B cell (primary cell): ENCODE measurements at regions not wholly inside any gene's neighbourhood (a gene's known extent, or its start where the extent isn't known, plus 50 kb on each side); places are given as distances from the start of the nearest gene placed in this dataset.

Experiments
- ATAC-seq: fragments of 200-7000 bp; cut with Tn5 transposase; one replicate; pipeline ENCODE4 v1.10.0; 2021; ENCODE audit warnings: low read depth, mild to moderate bottlenecking, moderate number of reproducible peaks, moderate library complexity
- CTCF ChIA-PET: fragments of 350-600 bp; sonication (Branson Sonifier 250); formaldehyde crosslinking; loops from one replicate; lab custom pipeline; 2021; ENCODE audit warnings: antibody characterized with exemption, inconsistent platforms; lab: Charles Lee
- POLR2A ChIA-PET: fragments of 350-600 bp; sonication (Branson Sonifier 250); formaldehyde crosslinking; loops from one replicate; lab custom pipeline; 2021; ENCODE audit warnings: antibody characterized with exemption; lab: Charles Lee
- DNase-seq: peaks from one replicate; pipeline ENCODE4 v3.0.0; 2013
- H2AFZ ChIP-seq: 2 replicates; pipeline ENCODE4 v1.6.1; 2012; ENCODE audit warnings: mild to moderate bottlenecking, low read depth, low read length; ENCODE audit not compliant: insufficient read depth, poor library complexity, severe bottlenecking
- H3K27ac ChIP-seq, 2 donors: 1 replicate in 1 of 2; 2 replicates in 1 of 2; pipeline ENCODE4 v1.5.1; 2012 to 2013; ENCODE audit warnings: low read length in 2 of 2, mild to moderate bottlenecking in 2 of 2, moderate library complexity in 1 of 2
- H3K27me3 ChIP-seq, 4 experiments: fragments of 200-600 bp in 1 of 4; sonication (generic) in 1 of 4; replicated peaks in 1 of 4; 1 replicate in 2 of 4; 2 replicates in 2 of 4; pipeline versions ENCODE4 v1.6.1 to v1.7.0; 2013 to 2016; ENCODE audit warnings: low read length in 3 of 4, mild to moderate bottlenecking in 2 of 4, mixed read lengths in 1 of 4, moderate library complexity in 1 of 4; ENCODE audit not compliant: insufficient read depth in 4 of 4, control insufficient read depth in 3 of 4; ENCODE audit errors: control extremely low read depth in 1 of 4
- H3K36me3 ChIP-seq, 2 experiments: replicated peaks in 1 of 2; 1 replicate in 1 of 2; 2 replicates in 1 of 2; pipeline versions ENCODE4 v1.6.1 to v1.7.1; 2013; ENCODE audit warnings: low read length in 1 of 2; ENCODE audit not compliant: insufficient read depth in 2 of 2, control insufficient read depth in 1 of 2; ENCODE audit errors: control extremely low read depth in 1 of 2, extremely low read depth in 1 of 2
- H3K4me1 ChIP-seq, 2 donors: fragments of 200-600 bp in 1 of 2; sonication (generic) in 1 of 2; 1 replicate in 1 of 2; 2 replicates in 1 of 2; pipeline versions ENCODE4 v1.5.1 to v1.6.1; 2013 to 2017; ENCODE audit warnings: low read length in 2 of 2; ENCODE audit not compliant: control insufficient read depth in 2 of 2, insufficient read depth in 2 of 2
- H3K4me2 ChIP-seq: replicated peaks from 2 replicates; pipeline ENCODE3; 2012; ENCODE audit warnings: mild to moderate bottlenecking, low read depth, low read length; ENCODE audit not compliant: poor library complexity, severe bottlenecking
- H3K4me3 ChIP-seq, 5 experiments: fragments of 200-600 bp in 1 of 5; sonication (generic) in 1 of 5; 1 replicate in 3 of 5; 2 replicates in 2 of 5; pipeline versions ENCODE4 v1.5.1 to v1.7.0; 2011 to 2016; ENCODE audit warnings: low read length in 4 of 5, mild to moderate bottlenecking in 4 of 5, low read depth in 2 of 5, control low read depth in 1 of 5, moderate library complexity in 1 of 5; ENCODE audit not compliant: insufficient read depth in 1 of 5; ENCODE audit errors: control extremely low read depth in 1 of 5, extremely low read depth in 1 of 5
- H3K79me2 ChIP-seq: fragments of 200-600 bp; sonication (generic); one replicate; pipeline ENCODE4 v1.6.0; 2016; ENCODE audit warnings: low read length; ENCODE audit not compliant: control insufficient read depth, insufficient read depth
- H3K9ac ChIP-seq: fragments of 200-600 bp; sonication (generic); 2 replicates; pipeline ENCODE4 v1.6.1; 2017; ENCODE audit warnings: mild to moderate bottlenecking, low read length, moderate library complexity
- H3K9me3 ChIP-seq, 3 donors: one replicate each; pipeline versions ENCODE4 v1.6.1 to v1.7.1; 2013; ENCODE audit warnings: low read length in 2 of 3; ENCODE audit not compliant: control insufficient read depth in 2 of 3, insufficient read depth in 1 of 3; ENCODE audit errors: control extremely low read depth in 1 of 3
- H4K20me1 ChIP-seq: 2 replicates; pipeline ENCODE4 v1.6.0; 2012; ENCODE audit warnings: mild to moderate bottlenecking, low read length; ENCODE audit not compliant: insufficient read depth, control insufficient read depth, poor library complexity, severe bottlenecking
- H3K27ac Mint-ChIP-seq: one replicate; pipeline ENCODE4 v1.8.0; 2021; ENCODE audit warnings: mixed read lengths
- H3K27me3 Mint-ChIP-seq: one replicate; pipeline ENCODE4 v1.8.0; 2021; ENCODE audit warnings: mixed read lengths
- H3K4me1 Mint-ChIP-seq: one replicate; pipeline ENCODE4 v1.8.0; 2021; ENCODE audit warnings: mixed read lengths
- H3K4me3 Mint-ChIP-seq: one replicate; pipeline ENCODE4 v1.8.0; 2021; ENCODE audit warnings: mixed read lengths
- H3K9me3 Mint-ChIP-seq: one replicate; pipeline ENCODE4 v1.8.0; 2022; ENCODE audit warnings: mixed read lengths; ENCODE audit not compliant: insufficient read depth
- EZH2 ChIP-seq: IDR thresholded peaks from 2 replicates; pipeline ENCODE4 v1.6.1; 2012; ENCODE audit warnings: borderline replicate concordance, low read depth, mild to moderate bottlenecking, moderate library complexity, low read length; ENCODE audit not compliant: insufficient read depth, poor library complexity, severe bottlenecking
- WGBS: methylation state at CpG from one replicate; pipeline ENCODE4 v1.1.5; 2013; ENCODE audit warnings: missing lambda C conversion rate; ENCODE audit not compliant: insufficient coverage; 5-methylcytosine and 5-hydroxymethylcytosine counted together
- intact Hi-C: fragments of 100-400 bp; cut with micrococcal nuclease; formaldehyde crosslinking; loops from one replicate; pipeline ENCODE4 v1.10.0; 2022
- TF ChIP-seq, protein P1 (sequence below): fragments of 200-600 bp; IDR thresholded peaks from one replicate; pipeline ENCODE4 v1.8.0; 2022; ENCODE audit warnings: antibody characterized with exemption, mild to moderate bottlenecking

DNA sequence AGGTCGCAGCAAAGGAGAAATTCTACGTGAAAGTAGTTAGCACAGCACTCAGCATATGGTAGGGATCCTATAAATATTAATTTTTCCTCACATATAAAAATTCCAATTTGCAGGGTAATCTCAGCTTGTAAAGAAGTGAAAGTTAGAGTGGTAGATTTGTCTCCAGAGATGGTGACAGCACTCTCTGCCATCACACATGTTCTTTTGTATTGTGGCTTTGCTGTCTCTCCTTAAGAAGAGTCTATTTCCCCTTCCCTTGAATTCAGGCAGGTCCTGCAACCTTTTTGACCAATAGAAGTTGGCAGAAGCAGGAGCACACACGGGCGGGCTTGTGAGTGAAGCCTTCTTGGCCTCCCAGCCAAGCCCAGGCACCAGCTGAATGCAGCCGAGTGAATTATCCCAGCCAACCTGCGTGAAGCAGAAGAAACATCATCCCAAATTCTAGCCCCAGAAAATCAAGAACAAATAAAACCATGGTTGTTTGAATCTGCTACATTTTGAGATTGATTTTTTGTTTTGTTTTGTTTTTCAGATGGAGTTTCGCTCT, 107.8 kb upstream of the COPS8 start:
- no peaks in the 10 kb centered on the region for H3K4me1 Mint-ChIP-seq
- H3K27ac ChIP-seq = no peak overlapping the region
- H3K4me3 Mint-ChIP-seq = no peak overlapping the region
- H4K20me1 ChIP-seq = no peaks in the 10 kb centered on the region
- H3K4me1 ChIP-seq = no peaks in the 10 kb centered on the region
- peaks cover 0 to 4% (median 0%) of the 10 kb centered on the region in 3 donors for H3K9me3 ChIP-seq
- no peak overlapping the region for H3K4me3 ChIP-seq
- no peak for TF ChIP-seq EZH2
- TF ChIP-seq, protein P1, sequence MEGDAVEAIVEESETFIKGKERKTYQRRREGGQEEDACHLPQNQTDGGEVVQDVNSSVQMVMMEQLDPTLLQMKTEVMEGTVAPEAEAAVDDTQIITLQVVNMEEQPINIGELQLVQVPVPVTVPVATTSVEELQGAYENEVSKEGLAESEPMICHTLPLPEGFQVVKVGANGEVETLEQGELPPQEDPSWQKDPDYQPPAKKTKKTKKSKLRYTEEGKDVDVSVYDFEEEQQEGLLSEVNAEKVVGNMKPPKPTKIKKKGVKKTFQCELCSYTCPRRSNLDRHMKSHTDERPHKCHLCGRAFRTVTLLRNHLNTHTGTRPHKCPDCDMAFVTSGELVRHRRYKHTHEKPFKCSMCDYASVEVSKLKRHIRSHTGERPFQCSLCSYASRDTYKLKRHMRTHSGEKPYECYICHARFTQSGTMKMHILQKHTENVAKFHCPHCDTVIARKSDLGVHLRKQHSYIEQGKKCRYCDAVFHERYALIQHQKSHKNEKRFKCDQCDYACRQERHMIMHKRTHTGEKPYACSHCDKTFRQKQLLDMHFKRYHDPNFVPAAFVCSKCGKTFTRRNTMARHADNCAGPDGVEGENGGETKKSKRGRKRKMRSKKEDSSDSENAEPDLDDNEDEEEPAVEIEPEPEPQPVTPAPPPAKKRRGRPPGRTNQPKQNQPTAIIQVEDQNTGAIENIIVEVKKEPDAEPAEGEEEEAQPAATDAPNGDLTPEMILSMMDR = no peak
- H3K27me3 Mint-ChIP-seq = peaks cover 37% of the 10 kb centered on the region
- CTCF ChIA-PET = no interaction called here
- no peak for DNase-seq
- no peak overlapping the region for H3K4me2 ChIP-seq
- 93% methylated on average over 3 of the region's 7 CpGs for WGBS
- H3K36me3 ChIP-seq = no peaks in the 10 kb centered on the region
- H3K9ac ChIP-seq = no peak overlapping the region
- H3K27ac Mint-ChIP-seq = no peak overlapping the region
- intact Hi-C loops = no loop called here
- H2AFZ ChIP-seq = no peak overlapping the region
- H3K9me3 Mint-ChIP-seq = no peaks in the 10 kb centered on the region
- ATAC-seq = no peak
- H3K27me3 ChIP-seq = peaks cover 0 to 9% (median 0%) of the 10 kb centered on the region in 4 experiments
- H3K79me2 ChIP-seq = no peaks in the 10 kb centered on the region
- POLR2A ChIA-PET = no interaction called here

DNA sequence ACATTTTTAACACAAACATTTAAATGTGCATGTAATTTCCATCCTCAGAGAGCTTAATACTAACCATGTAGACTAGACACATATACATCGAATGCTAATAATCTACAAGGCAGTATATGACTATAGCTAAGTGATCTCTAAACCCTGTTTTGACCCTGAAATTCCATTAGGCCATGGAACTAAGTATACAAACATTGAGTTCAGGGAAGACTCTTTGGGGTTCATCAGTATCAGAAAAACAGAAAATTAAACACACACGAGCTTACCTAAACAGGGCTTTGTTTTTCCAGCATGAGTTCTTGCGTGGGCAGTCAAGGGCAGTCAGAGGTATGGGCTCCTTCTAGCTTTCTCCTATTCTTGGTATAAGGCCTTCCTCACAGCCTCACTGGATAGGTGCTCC, 106.0 kb upstream of the COPS8 start:
- POLR2A ChIA-PET = no interaction called here
- WGBS = 92% methylated on average over 2 of the region's 3 CpGs
- no peak overlapping the region for H3K27ac Mint-ChIP-seq

More for the DNA sequence above, 106.0 kb upstream of the COPS8 start:
- no peaks in the 10 kb centered on the region for H3K79me2 ChIP-seq
- Mint-ChIP-seq H3K4me1 (no peaks in the 10 kb centered on the region), H3K9me3 (peaks cover 2% of the 10 kb centered on the region), H3K27me3 (peaks cover 36% of the 10 kb centered on the region), H3K4me3 (no peak overlapping the region)
- ATAC-seq (no peak), DNase-seq (no peak)
- peaks cover 0 to 4% (median 0%) of the 10 kb centered on the region in 3 donors for H3K9me3 ChIP-seq
- CTCF ChIA-PET = no interaction called here
- TF ChIP-seq, protein P1 = no peak
- TF ChIP-seq EZH2 = no peak
- H3K4me3 ChIP-seq = no peak overlapping the region
- intact Hi-C loops = no loop called here
- no peaks in the 10 kb centered on the region for H3K36me3 ChIP-seq
- H2AFZ ChIP-seq = no peak overlapping the region
- no peaks in the 10 kb centered on the region for H3K4me1 ChIP-seq
- H3K27ac ChIP-seq = no peak overlapping the region
- no peaks in the 10 kb centered on the region for H4K20me1 ChIP-seq
- H3K4me2 ChIP-seq = no peak overlapping the region
- H3K27me3 ChIP-seq = peaks cover 0 to 9% (median 0%) of the 10 kb centered on the region in 4 experiments
- H3K9ac ChIP-seq = no peak overlapping the region
